ENCODE measurements at regions not wholly inside any gene's neighbourhood (a gene's known extent, or its start where the extent isn't known, plus 50 kb on each side); places are given as distances from the start of the nearest gene placed in this dataset.

GRCh38 chr15:69940441-69941300, 157.0 kb downstream of the TLE3 start:
- TF ChIP-seq SUZ12 (IDR thresholded peaks at IDR 0.05) (no peak), ELF4 (IDR thresholded peaks at IDR 0.05) (no peak), FOXK2 (IDR thresholded peaks at IDR 0.05) (no peak), BHLHE40 (IDR thresholded peaks at IDR 0.05; ENCODE audit: borderline replicate concordance) (no peak), TARDBP (IDR thresholded peaks at IDR 0.05) (no peak), ARNT (IDR thresholded peaks at IDR 0.05) (no peak), FOXM1 (IDR thresholded peaks at IDR 0.05; ENCODE audit: borderline replicate concordance) (no peak), LEF1 (IDR thresholded peaks at IDR 0.05; ENCODE audit: borderline replicate concordance) (no peak), CTBP1 (IDR thresholded peaks at IDR 0.05; ENCODE audit: borderline replicate concordance) (no peak)
- TF ChIP-seq, protein P1, sequence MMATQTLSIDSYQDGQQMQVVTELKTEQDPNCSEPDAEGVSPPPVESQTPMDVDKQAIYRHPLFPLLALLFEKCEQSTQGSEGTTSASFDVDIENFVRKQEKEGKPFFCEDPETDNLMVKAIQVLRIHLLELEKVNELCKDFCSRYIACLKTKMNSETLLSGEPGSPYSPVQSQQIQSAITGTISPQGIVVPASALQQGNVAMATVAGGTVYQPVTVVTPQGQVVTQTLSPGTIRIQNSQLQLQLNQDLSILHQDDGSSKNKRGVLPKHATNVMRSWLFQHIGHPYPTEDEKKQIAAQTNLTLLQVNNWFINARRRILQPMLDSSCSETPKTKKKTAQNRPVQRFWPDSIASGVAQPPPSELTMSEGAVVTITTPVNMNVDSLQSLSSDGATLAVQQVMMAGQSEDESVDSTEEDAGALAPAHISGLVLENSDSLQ (IDR thresholded peaks at IDR 0.05), result no peak

All from HEK293T (cell line).